Muscle of leg (tissue), 3 donors: ENCODE measurements at regions not wholly inside any gene's neighbourhood (a gene's known extent, or its start where the extent isn't known, plus 50 kb on each side); places are given as distances from the start of the nearest gene placed in this dataset.
"Not testable (repeated sequence)": the region's sequence is repeated elsewhere in the genome, so short reads cannot be mapped to it uniquely, and the experiment has no call there.

Experiments
- DNase-seq: peaks from one replicate; pipeline ENCODE4 v3.0.0; 2013
- H3K27ac ChIP-seq: one replicate; pipeline ENCODE4 v1.5.1; 2013; ENCODE audit warnings: mild to moderate bottlenecking, low read length, control low read depth
- H3K27me3 ChIP-seq: one replicate; pipeline ENCODE4 v1.6.1; 2013; ENCODE audit warnings: low read length; ENCODE audit not compliant: control insufficient read depth, insufficient read depth
- H3K36me3 ChIP-seq: one replicate; pipeline ENCODE4 v1.6.1; 2013; ENCODE audit warnings: low read length; ENCODE audit not compliant: control insufficient read depth, insufficient read depth
- H3K4me1 ChIP-seq: one replicate; pipeline ENCODE4 v1.6.1; 2013; ENCODE audit warnings: low read length; ENCODE audit not compliant: control insufficient read depth, insufficient read depth
- H3K4me3 ChIP-seq: one replicate; pipeline ENCODE4 v1.5.1; 2013; ENCODE audit warnings: low read length, control low read depth
- H3K9me3 ChIP-seq: replicated peaks from 2 replicates; pipeline ENCODE4 v1.6.1; 2013; ENCODE audit warnings: low read depth, low read length; ENCODE audit not compliant: control insufficient read depth
- WGBS: methylation state at CpG from one replicate; pipeline ENCODE4 v1.1.5; 2013; ENCODE audit warnings: missing lambda C conversion rate; ENCODE audit not compliant: insufficient coverage; 5-methylcytosine and 5-hydroxymethylcytosine counted together

- WGBS: 100% methylated on average over 1 of the region's 1 CpG
- Histone ChIP-seq H3K4me1 (peaks cover 11% of the 10 kb centered on the region), H3K27me3 (peaks cover 67% of the 10 kb centered on the region), H3K4me3 (no peak overlapping the region), H3K36me3 (no peaks in the 10 kb centered on the region), H3K9me3 (peaks cover 2% of the 10 kb centered on the region), H3K27ac (no peak overlapping the region)
- DNase-seq: no peak
These were observed 50.9 kb downstream of the ANXA2R start for GRCh38 chr5:42989190-42989589.

- peaks cover 2% of the 10 kb centered on the region for H3K9me3 ChIP-seq
- no peak for DNase-seq
- peaks cover 64% of the 10 kb centered on the region for H3K27me3 ChIP-seq
- no peak overlapping the region for H3K27ac ChIP-seq
- WGBS: no CpG with 5 or more reads among the region's 2 CpGs
- no peak overlapping the region for H3K4me3 ChIP-seq
- peaks cover 11% of the 10 kb centered on the region for H3K4me1 ChIP-seq
- H3K36me3 ChIP-seq: no peaks in the 10 kb centered on the region
These were observed 51.6 kb downstream of the ANXA2R start for GRCh38 chr5:42988568-42988967.

GRCh38 chr5:42985129-42986037 lies 54.7 kb downstream of the ANXA2R start:
- Histone ChIP-seq H3K27ac (no peak overlapping the region), H3K36me3 (no peaks in the 10 kb centered on the region), H3K27me3 (peaks cover 37% of the 10 kb centered on the region), H3K4me1 (no peaks in the 10 kb centered on the region), H3K9me3 (peaks cover 2% of the 10 kb centered on the region), H3K4me3 (no peak overlapping the region)
- WGBS: 71% methylated on average over 1 of the region's 2 CpGs
- DNase-seq: no peak

GRCh38 chr5:42984307-42984706 lies 55.8 kb downstream of the ANXA2R start:
- H3K9me3 ChIP-seq: peaks cover 2% of the 10 kb centered on the region
- no peak overlapping the region for H3K27ac ChIP-seq
- no peaks in the 10 kb centered on the region for H3K4me1 ChIP-seq
- H3K27me3 ChIP-seq: peaks cover 30% of the 10 kb centered on the region
- DNase-seq: no peak
- H3K36me3 ChIP-seq: no peaks in the 10 kb centered on the region
- H3K4me3 ChIP-seq: no peak overlapping the region

- no peak for DNase-seq
- no CpG with 5 or more reads among the region's 7 CpGs for WGBS
- Histone ChIP-seq H3K4me1 (no peaks in the 10 kb centered on the region), H3K36me3 (no peaks in the 10 kb centered on the region), H3K9me3 (no peaks in the 10 kb centered on the region), H3K27ac (no peak overlapping the region), H3K4me3 (no peak overlapping the region), H3K27me3 (peaks cover 23% of the 10 kb centered on the region)
These were observed 58.0 kb downstream of the ANXA2R start for GRCh38 chr5:42982107-42982622.

- WGBS: no CpG with 5 or more reads among the region's 8 CpGs
- not testable (repeated sequence) for H3K4me1 ChIP-seq, DNase-seq, H3K36me3 ChIP-seq, H3K9me3 ChIP-seq, H3K4me3 ChIP-seq, H3K27ac ChIP-seq
- H3K27me3 ChIP-seq: peaks cover 17% of the 10 kb centered on the region
These were observed 58.6 kb downstream of the ANXA2R start for GRCh38 chr5:42981417-42982106.

GRCh38 chr5:42981015-42981414 lies 59.1 kb downstream of the ANXA2R start:
- peaks cover 12% of the 10 kb centered on the region for H3K27me3 ChIP-seq
- no CpG with 5 or more reads among the region's 5 CpGs for WGBS
- not testable (repeated sequence) for H3K4me1 ChIP-seq, H3K27ac ChIP-seq, H3K9me3 ChIP-seq, H3K4me3 ChIP-seq, H3K36me3 ChIP-seq, DNase-seq

GRCh38 chr5:42980391-42980790 lies 59.7 kb downstream of the ANXA2R start:
- DNase-seq, H3K27ac ChIP-seq, H3K9me3 ChIP-seq, H3K4me1 ChIP-seq, H3K36me3 ChIP-seq, H3K27me3 ChIP-seq, H3K4me3 ChIP-seq: not testable (repeated sequence)
- WGBS: no CpG with 5 or more reads among the region's 36 CpGs

- H3K9me3 ChIP-seq, H3K27me3 ChIP-seq, DNase-seq, H3K4me3 ChIP-seq, H3K27ac ChIP-seq, H3K4me1 ChIP-seq, H3K36me3 ChIP-seq: not testable (repeated sequence)
- 94% methylated on average over 32 of the region's 34 CpGs for WGBS
These were observed 60.9 kb downstream of the ANXA2R start for GRCh38 chr5:42979242-42979641.

- H3K9me3 ChIP-seq: no peaks in the 10 kb centered on the region
- H3K36me3 ChIP-seq: no peaks in the 10 kb centered on the region
- peaks cover 8% of the 10 kb centered on the region for H3K27me3 ChIP-seq
- no CpG with 5 or more reads among the region's 2 CpGs for WGBS
- no peaks in the 10 kb centered on the region for H3K4me1 ChIP-seq
- no peak for DNase-seq
- H3K27ac ChIP-seq: no peak overlapping the region
- H3K4me3 ChIP-seq: no peak overlapping the region
These were observed 65.6 kb downstream of the ANXA2R start for GRCh38 chr5:42974536-42974935.
